Astrocyte of the cerebellum (primary cell): ENCODE measurements at regions not wholly inside any gene's neighbourhood (a gene's known extent, or its start where the extent isn't known, plus 50 kb on each side); places are given as distances from the start of the nearest gene placed in this dataset.

ENCODE experiments used
- DNase-seq: peaks from one replicate; pipeline ENCODE4 v3.0.0-alpha.2; 2011; ENCODE audit warnings: low read depth
- H3K4me3 ChIP-seq: 2 replicates; pipeline ENCODE4 v1.5.1; 2011; ENCODE audit warnings: mild to moderate bottlenecking, low read depth, low read length, moderate library complexity
- in situ Hi-C: cut with HindIII; loops from 2 replicates; pipeline ENCODE4 v1.10.0; 2017; ENCODE audit warnings: low sequenced_read_pairs
- TF ChIP-seq, protein P1 (sequence below): IDR thresholded peaks from 2 replicates; pipeline ENCODE4 v1.5.1; 2012; ENCODE audit warnings: low read length, low read depth, moderate library complexity, mild to moderate bottlenecking; ENCODE audit errors: missing control alignments

DNA sequence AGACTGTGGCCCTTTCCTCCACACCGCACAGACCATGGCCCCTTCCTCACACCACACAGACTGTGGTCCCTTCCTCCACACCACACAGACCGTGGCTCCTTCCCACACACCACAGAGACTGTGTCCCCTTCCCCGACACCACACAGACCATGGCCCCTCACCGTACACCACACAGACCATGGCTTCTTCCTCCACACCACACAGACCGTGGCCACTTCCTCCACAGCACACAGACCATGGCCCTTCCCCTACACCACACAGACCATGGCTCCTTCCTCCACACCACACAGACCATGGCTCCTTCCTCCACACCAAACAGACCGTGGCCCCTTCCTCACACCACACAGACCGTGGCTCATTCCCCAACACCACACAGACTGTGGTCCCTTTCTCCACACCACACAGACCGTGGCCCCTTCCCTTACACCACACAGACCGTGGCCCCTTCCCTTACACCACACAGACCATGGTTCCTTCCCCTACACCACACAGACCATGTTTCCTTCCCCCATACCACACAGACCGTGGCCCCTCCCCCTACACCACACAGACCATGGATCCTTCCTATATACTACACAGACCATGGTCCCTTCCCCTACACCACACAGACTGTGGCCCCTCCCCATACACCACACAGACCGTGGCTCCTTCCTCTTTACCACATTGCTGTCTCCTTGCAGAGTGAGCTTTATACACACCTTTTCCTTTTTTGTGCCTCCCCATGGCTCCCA, 297.5 kb upstream of the FOXF1 start:
- no peak overlapping the region for H3K4me3 ChIP-seq
- DNase-seq = no peak
- in situ Hi-C loops = no loop called here
- TF ChIP-seq, protein P1, sequence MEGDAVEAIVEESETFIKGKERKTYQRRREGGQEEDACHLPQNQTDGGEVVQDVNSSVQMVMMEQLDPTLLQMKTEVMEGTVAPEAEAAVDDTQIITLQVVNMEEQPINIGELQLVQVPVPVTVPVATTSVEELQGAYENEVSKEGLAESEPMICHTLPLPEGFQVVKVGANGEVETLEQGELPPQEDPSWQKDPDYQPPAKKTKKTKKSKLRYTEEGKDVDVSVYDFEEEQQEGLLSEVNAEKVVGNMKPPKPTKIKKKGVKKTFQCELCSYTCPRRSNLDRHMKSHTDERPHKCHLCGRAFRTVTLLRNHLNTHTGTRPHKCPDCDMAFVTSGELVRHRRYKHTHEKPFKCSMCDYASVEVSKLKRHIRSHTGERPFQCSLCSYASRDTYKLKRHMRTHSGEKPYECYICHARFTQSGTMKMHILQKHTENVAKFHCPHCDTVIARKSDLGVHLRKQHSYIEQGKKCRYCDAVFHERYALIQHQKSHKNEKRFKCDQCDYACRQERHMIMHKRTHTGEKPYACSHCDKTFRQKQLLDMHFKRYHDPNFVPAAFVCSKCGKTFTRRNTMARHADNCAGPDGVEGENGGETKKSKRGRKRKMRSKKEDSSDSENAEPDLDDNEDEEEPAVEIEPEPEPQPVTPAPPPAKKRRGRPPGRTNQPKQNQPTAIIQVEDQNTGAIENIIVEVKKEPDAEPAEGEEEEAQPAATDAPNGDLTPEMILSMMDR = no peak

DNA sequence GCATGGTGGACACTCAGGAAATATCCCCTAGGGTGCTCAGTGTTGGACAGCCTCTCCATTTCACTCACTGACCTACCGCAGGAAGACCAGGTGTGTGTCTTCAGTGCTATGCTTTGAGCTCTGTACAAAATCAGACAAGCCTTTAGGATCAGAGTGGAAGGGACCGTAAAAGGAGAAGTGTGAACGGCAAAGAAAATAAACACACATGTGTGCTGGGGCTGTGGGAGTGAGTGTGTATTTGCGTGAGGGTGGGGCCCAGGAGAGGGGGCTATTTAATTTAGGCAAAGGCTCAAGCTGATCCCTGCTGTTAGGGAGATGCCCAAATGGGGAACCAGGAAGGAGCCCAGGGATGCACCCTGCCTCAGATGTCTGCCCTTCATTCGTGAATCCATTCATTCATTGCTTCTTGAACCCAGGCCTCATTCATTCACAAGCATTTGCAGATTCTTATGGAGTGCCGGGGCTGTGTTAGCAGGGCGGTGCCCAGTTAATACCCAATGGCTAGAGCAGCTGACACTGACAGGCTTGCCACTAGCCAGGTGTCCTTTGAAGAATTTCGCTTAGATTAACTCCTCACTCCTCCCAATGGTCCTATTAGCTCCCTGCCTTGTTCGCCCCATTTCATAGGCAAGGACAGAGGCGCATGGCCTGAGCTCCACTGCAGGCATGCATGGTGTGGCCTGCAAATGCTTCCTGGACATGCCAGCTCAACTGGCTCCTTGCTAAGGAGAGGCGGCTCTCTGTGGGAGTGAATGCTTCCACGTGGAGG, 296.7 kb upstream of the FOXF1 start:
- in situ Hi-C loops = no loop called here
- H3K4me3 ChIP-seq = no peak overlapping the region
- TF ChIP-seq, protein P1 = no peak
- no peak for DNase-seq

DNA sequence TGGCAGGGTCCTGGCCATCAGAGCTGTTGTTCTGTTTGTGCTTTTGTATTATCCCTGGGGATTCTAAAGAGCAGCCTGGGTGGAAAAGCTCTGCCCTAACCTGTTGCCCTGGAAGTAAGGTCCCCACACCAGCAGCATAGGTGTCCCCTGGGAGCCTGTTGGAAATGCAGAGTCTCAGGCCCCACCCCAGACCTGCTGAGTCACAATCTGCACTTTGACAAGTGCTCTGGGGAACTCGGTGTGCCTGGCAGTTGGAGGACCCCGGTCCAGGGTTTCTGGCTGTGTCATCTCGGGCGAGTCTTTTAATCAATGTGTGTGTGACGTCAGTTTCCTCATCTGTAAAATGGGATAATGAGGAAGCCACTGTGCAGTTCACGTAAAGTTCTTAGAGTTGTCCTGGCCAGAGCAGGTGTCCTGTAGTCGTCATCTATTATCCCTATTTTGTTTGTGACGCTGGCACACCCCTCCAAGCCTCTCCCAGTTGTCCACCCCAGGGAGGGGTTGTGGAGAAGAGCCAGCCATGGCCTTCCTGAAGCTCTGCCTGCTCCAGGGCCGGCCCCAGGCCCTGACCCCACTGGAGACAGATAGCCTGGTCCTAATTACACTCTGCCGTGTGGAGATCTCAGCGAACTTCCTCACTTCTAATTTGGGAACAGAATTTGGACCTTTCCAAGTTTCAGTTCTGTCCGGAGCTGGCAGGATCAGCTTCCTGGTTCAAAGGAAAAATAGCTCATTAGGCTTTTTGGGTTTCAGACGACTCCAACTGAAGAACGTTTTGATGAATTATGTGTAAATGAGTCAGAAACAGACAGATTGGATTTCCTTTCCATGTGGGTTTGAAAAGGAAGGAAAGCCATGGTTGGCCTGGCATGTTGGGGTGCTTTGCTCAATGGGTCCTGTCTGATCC, 295.7 kb upstream of the FOXF1 start:
- TF ChIP-seq, protein P1 = no peak
- no peak overlapping the region for H3K4me3 ChIP-seq
- no peak for DNase-seq
- in situ Hi-C loops = no loop called here

DNA sequence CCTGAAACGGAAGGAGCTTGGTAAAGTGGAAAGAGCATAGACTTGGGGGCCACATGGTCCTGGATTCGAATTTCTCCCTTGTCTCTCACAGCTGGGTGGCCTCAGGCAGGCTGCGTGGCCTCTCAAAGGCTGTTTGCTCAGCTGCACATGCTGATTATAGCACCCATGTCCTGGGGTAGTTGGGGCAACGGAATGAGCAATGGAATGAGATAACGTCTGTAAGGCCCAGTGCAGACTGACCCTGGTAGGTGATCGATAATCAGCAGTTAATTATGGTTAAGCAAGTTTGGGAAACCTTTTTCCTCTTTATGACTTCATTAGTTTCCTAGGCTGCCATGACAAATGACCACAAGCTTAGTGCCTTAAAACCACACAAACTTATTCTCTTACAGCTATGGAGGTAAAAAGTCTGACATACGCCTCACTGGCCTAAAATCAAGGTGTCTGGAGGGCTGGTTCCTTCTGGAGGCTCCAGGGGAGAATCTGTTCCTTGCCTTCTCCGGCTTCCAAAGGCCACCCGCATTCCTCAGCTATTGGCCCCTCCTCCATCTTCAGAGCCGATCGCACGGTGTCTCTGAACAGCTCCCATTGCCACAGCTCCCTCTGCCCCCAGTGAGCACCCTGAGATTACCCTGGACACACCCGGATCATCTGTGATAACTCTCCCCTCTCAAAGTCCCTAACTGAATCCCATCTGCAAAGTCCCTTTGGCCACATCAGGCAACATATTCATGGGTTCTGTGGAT, 294.9 kb upstream of the FOXF1 start:
- no peak for DNase-seq
- in situ Hi-C loops = no loop called here
- TF ChIP-seq, protein P1 = no peak
- no peak overlapping the region for H3K4me3 ChIP-seq

DNA sequence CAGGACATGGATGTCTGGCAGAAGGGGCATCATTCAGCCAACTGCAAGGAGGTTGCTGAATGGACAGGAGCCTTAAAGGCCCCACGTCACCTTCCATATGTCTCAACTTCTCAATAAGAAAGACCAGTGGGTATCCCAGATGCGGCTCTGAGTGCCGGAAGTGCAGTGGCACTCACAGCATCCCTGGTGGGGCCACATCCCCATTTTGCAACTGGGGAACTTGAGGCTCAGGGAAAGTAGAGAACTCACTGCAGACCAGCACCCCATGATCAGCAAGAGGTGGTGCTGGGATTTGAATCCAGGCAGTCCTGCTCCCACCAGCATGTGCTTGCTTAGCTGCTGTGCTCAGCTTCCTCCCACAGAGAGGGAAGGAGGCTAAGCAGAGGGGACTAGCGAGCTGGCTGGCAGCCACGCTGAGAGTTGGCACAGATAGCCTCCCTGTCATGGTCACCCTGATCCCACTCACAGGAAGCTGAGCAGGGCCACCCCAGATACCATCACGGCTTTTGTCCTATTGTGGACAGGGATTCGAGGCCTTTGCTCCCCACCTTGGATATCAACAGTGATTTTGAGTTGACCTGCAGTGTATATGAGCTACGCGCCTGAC, 294.2 kb upstream of the FOXF1 start:
- DNase-seq = no peak
- TF ChIP-seq, protein P1 = no peak
- in situ Hi-C loops = no loop called here
- H3K4me3 ChIP-seq = no peak overlapping the region
